M059J (cell line): ENCODE measurements at regions not wholly inside any gene's neighbourhood (a gene's known extent, or its start where the extent isn't known, plus 50 kb on each side); places are given as distances from the start of the nearest gene placed in this dataset.

ENCODE experiments used
- DNase-seq: peaks from one replicate; pipeline ENCODE4 v3.0.0-alpha.2; 2012; ENCODE audit warnings: low read depth

- no peak for DNase-seq
Observed at GRCh38 chr2:198220763-198221610, 416.6 kb downstream of the PLCL1 start.

DNA sequence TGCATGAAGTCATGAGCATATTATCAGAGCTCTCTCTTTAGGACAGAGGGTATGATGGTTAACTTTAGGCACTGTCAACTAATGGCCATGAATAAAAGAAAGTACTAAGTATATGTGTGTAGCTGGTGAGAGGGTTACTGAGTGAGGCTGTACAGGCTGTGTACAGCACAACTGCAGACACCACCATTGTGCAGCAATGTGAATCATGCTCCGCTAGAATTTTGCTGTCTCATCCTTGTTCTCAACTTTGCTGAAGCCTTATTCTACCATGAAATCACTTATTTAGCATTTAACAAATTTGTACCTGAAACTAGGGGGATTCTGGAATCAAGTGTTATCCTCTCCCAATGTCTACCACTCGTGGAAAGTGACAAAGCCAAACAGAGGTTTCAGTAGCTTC is 414.9 kb downstream of the PLCL1 start:
- DNase-seq, result no peak

- DNase-seq, result no peak
Observed at GRCh38 chr2:198214114-198214596, 409.8 kb downstream of the PLCL1 start.

- DNase-seq, result no peak
Observed at GRCh38 chr2:198213253-198213652, 408.9 kb downstream of the PLCL1 start.

- no peak for DNase-seq
Observed at GRCh38 chr2:198211706-198212105, 407.3 kb downstream of the PLCL1 start.

- DNase-seq, result no peak
Observed at GRCh38 chr2:198203336-198204069, 399.1 kb downstream of the PLCL1 start.
